Retinal pigment epithelial cell (primary cell): ENCODE measurements at regions not wholly inside any gene's neighbourhood (a gene's known extent, or its start where the extent isn't known, plus 50 kb on each side); places are given as distances from the start of the nearest gene placed in this dataset.

ENCODE experiments used
- DNase-seq: peaks from one replicate; pipeline ENCODE4 v3.0.0-alpha.2; 2010; ENCODE audit warnings: low read depth
- H3K4me3 ChIP-seq: 2 replicates; pipeline ENCODE4 v1.5.1; 2011; ENCODE audit warnings: mild to moderate bottlenecking, low read length, control low read depth, moderate library complexity
- TF ChIP-seq, protein P1 (sequence below): conservative IDR thresholded peaks from 2 replicates; pipeline ENCODE4 v1.5.1; 2011; ENCODE audit warnings: low read depth, low read length, control low read depth, inconsistent platforms

DNA sequence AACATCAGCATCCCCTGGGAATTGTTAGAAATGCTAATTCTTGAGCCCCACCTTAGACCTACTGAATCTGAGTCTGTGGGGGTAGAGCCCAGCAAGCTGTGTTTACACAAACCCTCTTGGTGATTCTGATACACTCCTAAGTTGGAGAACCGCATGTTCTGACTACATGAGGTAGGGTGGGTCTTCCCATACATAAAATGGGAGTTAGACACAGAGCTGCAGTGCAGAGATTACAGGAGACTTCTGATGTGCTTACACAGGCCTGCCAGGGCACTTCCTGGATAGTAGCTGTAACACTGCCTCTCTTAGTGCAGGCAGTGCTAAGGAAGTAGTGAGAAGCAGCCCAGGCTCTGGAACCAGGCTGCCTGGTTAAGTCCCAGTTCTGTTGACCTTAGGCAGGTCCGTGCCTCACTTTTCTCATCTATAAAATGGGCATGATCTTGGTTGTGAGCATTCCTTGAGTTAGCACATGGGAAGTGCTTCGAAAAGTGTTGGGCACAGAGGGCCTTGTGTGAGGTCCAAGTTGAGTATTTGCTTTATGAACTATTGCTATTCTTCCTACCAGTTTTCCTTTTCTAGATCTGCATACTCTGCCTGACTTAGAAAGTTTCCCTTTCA, 67.3 kb downstream of the GLI2 start:
- TF ChIP-seq, protein P1, sequence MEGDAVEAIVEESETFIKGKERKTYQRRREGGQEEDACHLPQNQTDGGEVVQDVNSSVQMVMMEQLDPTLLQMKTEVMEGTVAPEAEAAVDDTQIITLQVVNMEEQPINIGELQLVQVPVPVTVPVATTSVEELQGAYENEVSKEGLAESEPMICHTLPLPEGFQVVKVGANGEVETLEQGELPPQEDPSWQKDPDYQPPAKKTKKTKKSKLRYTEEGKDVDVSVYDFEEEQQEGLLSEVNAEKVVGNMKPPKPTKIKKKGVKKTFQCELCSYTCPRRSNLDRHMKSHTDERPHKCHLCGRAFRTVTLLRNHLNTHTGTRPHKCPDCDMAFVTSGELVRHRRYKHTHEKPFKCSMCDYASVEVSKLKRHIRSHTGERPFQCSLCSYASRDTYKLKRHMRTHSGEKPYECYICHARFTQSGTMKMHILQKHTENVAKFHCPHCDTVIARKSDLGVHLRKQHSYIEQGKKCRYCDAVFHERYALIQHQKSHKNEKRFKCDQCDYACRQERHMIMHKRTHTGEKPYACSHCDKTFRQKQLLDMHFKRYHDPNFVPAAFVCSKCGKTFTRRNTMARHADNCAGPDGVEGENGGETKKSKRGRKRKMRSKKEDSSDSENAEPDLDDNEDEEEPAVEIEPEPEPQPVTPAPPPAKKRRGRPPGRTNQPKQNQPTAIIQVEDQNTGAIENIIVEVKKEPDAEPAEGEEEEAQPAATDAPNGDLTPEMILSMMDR = no peak
- no peak overlapping the region for H3K4me3 ChIP-seq
- DNase-seq = no peak

GRCh38 chr2:120803764-120804335, 68.2 kb downstream of the GLI2 start:
- TF ChIP-seq, protein P1 = no peak
- no peak for DNase-seq
- H3K4me3 ChIP-seq = no peak overlapping the region

DNA sequence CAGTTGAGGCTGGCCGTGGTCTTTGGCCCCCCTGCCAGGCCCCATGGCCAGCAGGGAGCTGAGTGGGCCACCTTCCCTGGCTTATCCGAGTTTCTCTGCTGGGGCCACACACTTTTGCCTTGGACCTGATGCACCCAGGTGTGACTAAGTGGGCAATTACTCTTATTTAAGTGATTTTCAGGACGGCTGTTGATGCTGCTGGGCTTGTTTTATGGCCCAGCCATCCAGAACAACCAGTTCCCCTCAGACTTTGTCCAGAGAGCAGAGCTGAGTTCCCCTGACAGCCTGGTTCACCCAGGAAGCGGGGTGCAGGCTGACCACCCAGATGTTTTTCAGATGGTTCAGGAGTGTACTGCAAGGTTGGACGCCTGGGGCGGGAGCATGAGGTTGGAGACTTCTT, 68.8 kb downstream of the GLI2 start:
- no peak overlapping the region for H3K4me3 ChIP-seq
- DNase-seq = no peak
- TF ChIP-seq, protein P1 = no peak

- TF ChIP-seq, protein P1 = no peak
- H3K4me3 ChIP-seq = no peak overlapping the region
- no peak for DNase-seq
Measured at GRCh38 chr2:120805011-120805410, 69.3 kb downstream of the GLI2 start.

- no peak for DNase-seq
- no peak overlapping the region for H3K4me3 ChIP-seq
- TF ChIP-seq, protein P1 = no peak
Measured at GRCh38 chr2:120805602-120806001, 69.9 kb downstream of the GLI2 start.

GRCh38 chr2:120807751-120808150, 72.1 kb downstream of the GLI2 start:
- DNase-seq = no peak
- no peak overlapping the region for H3K4me3 ChIP-seq
- TF ChIP-seq, protein P1 = no peak

DNA sequence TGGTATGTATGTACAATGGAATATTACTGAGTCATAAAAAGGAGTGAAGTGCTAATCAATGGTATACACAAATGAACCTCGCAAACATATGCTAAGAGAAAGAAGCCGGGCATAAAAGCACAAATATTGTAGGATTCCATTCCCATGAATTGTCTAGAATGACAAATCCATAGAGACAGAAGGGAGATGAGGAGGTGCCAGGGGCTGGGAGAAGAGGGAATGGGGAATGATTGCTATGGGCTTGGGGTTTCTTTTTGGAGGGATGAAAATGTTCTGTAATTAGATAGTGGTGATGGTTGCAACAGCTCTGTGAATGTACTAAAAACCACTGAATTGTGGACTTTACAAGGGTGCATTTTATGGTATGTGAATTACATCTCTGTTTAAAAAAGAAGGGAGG, 73.5 kb downstream of the GLI2 start:
- no peak for DNase-seq

More for the DNA sequence above, 73.5 kb downstream of the GLI2 start:
- TF ChIP-seq, protein P1 = no peak
- no peak overlapping the region for H3K4me3 ChIP-seq
